Ovary (tissue), 7 donors: ENCODE measurements at regions not wholly inside any gene's neighbourhood (a gene's known extent, or its start where the extent isn't known, plus 50 kb on each side); places are given as distances from the start of the nearest gene placed in this dataset.

ENCODE experiments used
- DNase-seq, 5 donors: peaks; one replicate each; pipeline ENCODE4 v3.0.0-alpha.2; 2019 to 2020
- H3K27ac ChIP-seq, 2 donors: fragments of 200-600 bp; one replicate each; pipeline versions ENCODE4 v1.5.1 to v1.8.0; 2019 to 2022
- H3K27me3 ChIP-seq: fragments of 200-600 bp; one replicate; pipeline ENCODE4 v1.8.0; 2022
- H3K36me3 ChIP-seq: fragments of 200-600 bp; sonication (generic); one replicate; pipeline ENCODE4 v1.5.1; 2019
- H3K4me1 ChIP-seq: one replicate; pipeline ENCODE4 v1.8.1; 2013; ENCODE audit warnings: mild to moderate bottlenecking, moderate library complexity; ENCODE audit not compliant: insufficient read depth
- H3K4me3 ChIP-seq: fragments of 200-600 bp; sonication (generic); one replicate; pipeline ENCODE4 v1.5.1; 2017
- H3K9me3 ChIP-seq, 2 donors: fragments of 200-600 bp in 1 of 2; sonication (generic) in 1 of 2; one replicate each; pipeline versions ENCODE4 v1.5.1 to v1.8.1; 2013 to 2019; ENCODE audit warnings: mild to moderate bottlenecking in 1 of 2, moderate library complexity in 1 of 2
- CTCF ChIP-seq, 3 donors: fragments of 450-650 bp in 2 of 3; fragments of 200-600 bp in 1 of 3; IDR thresholded peaks; one replicate each; pipeline versions ENCODE4 v1.5.1 to v1.8.0; 2016 to 2022; ENCODE audit warnings: antibody characterized with exemption in 3 of 3, mild to moderate bottlenecking in 1 of 3
- EP300 ChIP-seq: sonication (generic); formaldehyde crosslinking; IDR thresholded peaks from one replicate; pipeline ENCODE4 v1.6.1; 2017; ENCODE audit warnings: antibody characterized with exemption
- POLR2A ChIP-seq: fragments of 450-650 bp; IDR thresholded peaks from one replicate; pipeline ENCODE4 v1.6.1; 2017; ENCODE audit warnings: antibody characterized with exemption, mild to moderate bottlenecking, moderate library complexity
- WGBS, 3 donors: extraction: QIAGEN DNeasy Blood & Tissue Kit in 1 of 3; methylation state at CpG; one replicate each; pipeline versions ENCODE4 v1.1.5 to v1.1.7; 2013 to 2017; 5-methylcytosine and 5-hydroxymethylcytosine counted together
- intact Hi-C, 4 donors: fragments of 100-400 bp; cut with DNase I; formaldehyde crosslinking; loops; one replicate each; pipeline versions ENCODE4 v1.11.0 to v1.15.1; 2022 to 2023
- donor health status: DM: no; HTN: no; CAD: no; lungs with moderate emphysema.
- donor health status: DM: no; HTN: no; CAD: no.
- donor health status: Bipolar disorder and iron deficiency.
- donor health status: DM: no; HTN: no; CAD: no.
- donor health status: DM: yes; HTN: yes; CAD: no.

DNA sequence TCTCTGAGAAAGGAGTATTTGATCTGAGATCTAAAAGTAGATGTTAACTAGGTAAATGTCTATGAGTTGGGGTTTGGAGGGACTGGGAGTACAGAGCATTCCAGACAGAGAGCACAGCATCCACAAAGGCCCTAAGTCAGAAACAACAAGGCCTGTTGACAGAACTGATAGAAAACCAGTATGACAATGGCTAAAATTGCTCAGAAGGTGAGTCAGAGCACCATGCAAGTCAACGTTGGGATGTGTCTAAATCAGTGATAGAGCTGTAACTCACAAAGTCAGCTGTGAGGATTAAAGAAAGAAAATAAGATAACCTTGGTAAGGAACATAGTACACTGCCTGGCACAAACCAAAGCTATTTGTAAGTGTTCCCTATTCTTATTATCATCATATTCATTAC, 124.0 kb downstream of the CETN3 start:
- H3K4me1 ChIP-seq = no peaks in the 10 kb centered on the region
- H3K27me3 ChIP-seq = no peaks in the 10 kb centered on the region
- intact Hi-C loops = no loop called here
- WGBS, 3 donors = 44 to 54% (median 52%) methylated on average over 1 of the region's 1 CpG
- TF ChIP-seq POLR2A = no peak
- no peak for TF ChIP-seq EP300
- TF ChIP-seq CTCF (IDR thresholded peaks at IDR 0.05) = no peak
- H3K27ac ChIP-seq = no peak overlapping the region
- H3K9me3 ChIP-seq = no peaks in the 10 kb centered on the region
- H3K36me3 ChIP-seq = no peaks in the 10 kb centered on the region
- no peak overlapping the region for H3K4me3 ChIP-seq
- no peak for DNase-seq

DNA sequence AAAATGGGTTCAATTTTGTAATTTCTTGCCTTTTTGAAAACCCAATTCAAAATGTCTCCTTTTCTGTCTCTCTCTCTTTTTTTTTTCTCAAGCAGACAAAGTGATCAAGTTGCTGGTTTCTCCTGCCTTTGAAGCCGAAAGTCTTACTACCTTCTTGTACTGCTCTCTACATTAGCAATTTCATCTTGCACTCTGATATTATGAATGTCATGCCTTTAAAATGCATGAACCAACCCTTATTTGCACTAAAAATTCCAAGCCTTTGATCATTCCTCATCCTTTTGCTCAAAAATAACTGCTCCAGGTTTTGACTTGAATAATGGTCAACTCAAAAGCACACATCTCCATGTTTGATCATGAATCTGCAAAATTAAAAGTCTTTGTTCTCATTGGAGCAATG, 125.2 kb downstream of the CETN3 start:
- Histone ChIP-seq H3K27ac (no peak overlapping the region), H3K4me3 (no peak overlapping the region), H3K4me1 (no peaks in the 10 kb centered on the region), H3K9me3 (no peaks in the 10 kb centered on the region), H3K36me3 (no peaks in the 10 kb centered on the region), H3K27me3 (no peaks in the 10 kb centered on the region)
- DNase-seq = no peak
- no peak for TF ChIP-seq EP300
- no peak for TF ChIP-seq CTCF (IDR thresholded peaks at IDR 0.05)
- no peak for TF ChIP-seq POLR2A
- intact Hi-C loops = no loop called here
- 90 to 93% (median 91%) methylated on average over 1 of the region's 1 CpG for WGBS, 3 donors

DNA sequence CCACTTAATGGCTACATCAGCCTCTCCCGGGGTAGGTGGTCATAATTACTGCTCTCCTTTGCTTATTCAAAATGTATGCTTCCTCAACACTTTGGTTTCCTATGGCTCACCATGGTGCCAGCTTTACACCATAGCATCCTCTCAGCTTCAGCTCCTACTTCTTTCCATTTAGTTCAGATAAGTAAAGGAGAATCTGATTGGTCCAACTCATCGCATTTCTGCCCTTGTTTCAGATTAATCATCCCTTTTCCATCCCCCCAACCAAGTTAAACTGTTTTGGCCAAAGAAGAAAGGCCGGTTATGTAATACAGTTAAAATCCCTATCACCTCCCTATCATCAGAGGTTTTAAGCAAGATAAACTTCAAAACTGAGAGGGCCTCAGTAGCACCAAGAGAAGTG, 130.5 kb downstream of the CETN3 start:
- 83 to 89% (median 86%) methylated on average over 3 of the region's 3 CpGs for WGBS, 3 donors
- TF ChIP-seq EP300 (no peak), CTCF (IDR thresholded peaks at IDR 0.05) (no peak), POLR2A (no peak)
- intact Hi-C loops = no loop called here
- Histone ChIP-seq H3K27me3 (no peaks in the 10 kb centered on the region), H3K36me3 (no peaks in the 10 kb centered on the region), H3K4me1 (no peaks in the 10 kb centered on the region), H3K27ac (no peak overlapping the region), H3K4me3 (no peak overlapping the region), H3K9me3 (no peaks in the 10 kb centered on the region)
- DNase-seq = no peak

GRCh38 chr5:90274216-90274615, 135.3 kb downstream of the CETN3 start:
- H3K4me3 ChIP-seq = no peak overlapping the region
- intact Hi-C loops = no loop called here
- TF ChIP-seq POLR2A (no peak), EP300 (no peak), CTCF (IDR thresholded peaks at IDR 0.05) (no peak)
- 41 to 63% (median 44%) methylated on average over 2 of the region's 2 CpGs for WGBS, 3 donors
- H3K4me1 ChIP-seq = no peaks in the 10 kb centered on the region
- H3K27me3 ChIP-seq = no peaks in the 10 kb centered on the region
- H3K27ac ChIP-seq = no peak overlapping the region
- H3K9me3 ChIP-seq = no peaks in the 10 kb centered on the region
- H3K36me3 ChIP-seq = no peaks in the 10 kb centered on the region
- DNase-seq = no peak

- no peak for DNase-seq
- H3K9me3 ChIP-seq = no peaks in the 10 kb centered on the region
- intact Hi-C loops = loop anchor here in 1 of 4 donors (10.0 kb wide), 1 partner anchor 1543 kb away; no protein-coding TSS in a partner anchor
- TF ChIP-seq POLR2A (no peak), CTCF (IDR thresholded peaks at IDR 0.05) (no peak), EP300 (no peak)
- 79 to 89% (median 81%) methylated on average over 8 of the region's 8 CpGs for WGBS, 3 donors
- H3K4me1 ChIP-seq = no peaks in the 10 kb centered on the region
- H3K27me3 ChIP-seq = no peaks in the 10 kb centered on the region
- no peak overlapping the region for H3K27ac ChIP-seq
- H3K4me3 ChIP-seq = no peak overlapping the region
- no peaks in the 10 kb centered on the region for H3K36me3 ChIP-seq
These were observed 141.9 kb downstream of the CETN3 start for GRCh38 chr5:90267646-90268045.
